ENCODE measurements at regions not wholly inside any gene's neighbourhood (a gene's known extent, or its start where the extent isn't known, plus 50 kb on each side); places are given as distances from the start of the nearest gene placed in this dataset.

- no peak for TF ChIP-seq POLR2AphosphoS5 (IDR thresholded peaks at IDR 0.05; ENCODE audit: low read depth, low read length)
- no peak for TF ChIP-seq TAF1 (IDR thresholded peaks at IDR 0.05; ENCODE audit: low read depth, low read length)
- no peak for TF ChIP-seq POLR2A (IDR thresholded peaks at IDR 0.05; ENCODE audit: low read depth, low read length)
Measured at GRCh38 chr3:16081661-16082060, 92.8 kb upstream of the GALNT15 start.

Data from GM12891 (cell line).